NCI-H510A (cell line): ENCODE measurements at regions not wholly inside any gene's neighbourhood (a gene's known extent, or its start where the extent isn't known, plus 50 kb on each side); places are given as distances from the start of the nearest gene placed in this dataset.

Experiments used
- DNase-seq: peaks from one replicate; lab custom pipeline; 2025; lab: John Stamatoyannopoulos, UW

- no peak for DNase-seq
Observed at GRCh38 chr7:30212701-30213111, 71.7 kb upstream of the ZNRF2 start.

DNA sequence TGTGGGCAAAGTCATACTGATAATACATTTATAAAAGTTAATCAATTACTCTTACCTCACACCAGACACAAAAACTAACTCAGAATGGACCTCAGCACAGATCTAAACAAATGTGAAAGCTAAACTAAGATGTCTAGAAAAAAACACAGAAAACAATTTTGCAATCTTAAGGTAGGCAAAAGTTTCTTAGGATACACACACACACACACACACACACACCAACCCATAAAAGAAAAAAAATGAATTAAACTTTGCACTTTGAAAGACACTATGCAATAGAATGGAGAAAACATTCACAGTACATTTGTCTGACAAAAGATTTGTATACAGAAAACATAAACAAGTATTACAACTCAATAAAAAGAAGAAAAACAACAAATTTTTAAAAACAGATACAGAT is 70.8 kb upstream of the ZNRF2 start:
- no peak for DNase-seq

DNA sequence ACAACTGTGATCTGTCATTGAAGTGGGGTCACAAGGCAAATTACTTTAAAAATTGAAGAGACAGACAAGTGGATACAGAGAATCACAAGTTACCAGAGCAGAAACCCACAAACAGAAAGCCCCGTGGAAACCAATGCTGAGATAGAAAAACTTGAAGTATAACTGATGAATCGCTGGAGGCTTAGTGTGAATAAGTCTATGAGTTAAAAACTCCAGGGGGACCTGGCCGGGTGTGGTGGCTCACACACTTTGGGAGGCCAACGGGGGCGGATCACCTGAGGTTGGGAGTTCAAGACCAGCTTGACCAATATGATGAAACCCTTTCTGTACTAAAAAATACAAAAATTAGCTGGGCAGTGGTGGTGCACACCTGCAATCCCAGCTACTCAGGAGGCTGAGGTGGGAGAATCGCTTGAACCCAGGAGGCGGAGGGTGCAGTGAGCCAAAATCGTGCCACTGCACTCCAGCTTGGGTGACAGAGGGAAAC is 69.7 kb upstream of the ZNRF2 start:
- DNase-seq = no peak

- DNase-seq = no peak
Observed at GRCh38 chr7:30221764-30222163, 62.6 kb upstream of the ZNRF2 start.

GRCh38 chr7:30222515-30223215 is 61.7 kb upstream of the ZNRF2 start:
- no peak for DNase-seq

GRCh38 chr7:30223896-30224295 is 60.5 kb upstream of the ZNRF2 start:
- no peak for DNase-seq

- DNase-seq = no peak
Observed at GRCh38 chr7:30224511-30225062, 59.8 kb upstream of the ZNRF2 start.

- DNase-seq = peak; percentile 15
Observed at GRCh38 chr7:30225863-30226613, 58.4 kb upstream of the ZNRF2 start.

DNA sequence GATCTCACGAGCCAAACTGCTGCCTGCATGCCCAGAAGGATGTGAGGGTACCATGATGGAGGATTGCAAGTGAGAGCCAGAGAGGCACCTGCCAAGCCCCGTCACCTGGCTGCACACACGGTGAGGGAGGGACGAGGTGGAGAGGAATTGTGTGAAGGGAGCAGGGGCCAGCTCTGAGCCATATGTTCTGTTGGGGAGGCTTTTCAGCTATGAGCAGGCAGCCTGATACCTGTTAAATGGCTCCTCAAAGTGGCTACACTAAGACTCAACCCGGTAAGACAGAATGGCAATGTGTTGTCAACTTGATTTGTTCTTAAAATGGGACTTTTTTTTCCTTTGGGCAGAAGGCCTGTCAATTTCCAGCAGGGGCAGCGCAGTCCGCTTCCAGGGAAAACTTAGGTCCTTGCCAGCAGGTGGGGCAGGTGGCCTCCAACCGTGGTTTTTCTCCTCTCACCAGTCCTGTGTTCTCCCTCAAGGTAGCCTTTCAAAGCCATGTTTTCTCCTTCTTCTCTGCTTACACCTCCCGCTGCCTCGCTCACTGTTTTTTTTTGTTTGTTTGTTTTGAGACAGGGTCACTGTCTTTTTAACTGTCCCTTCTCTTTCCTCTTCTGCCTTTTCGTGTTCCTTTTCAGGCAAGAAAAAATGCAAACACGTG is 57.7 kb upstream of the ZNRF2 start:
- DNase-seq = peak; percentile 23

DNA sequence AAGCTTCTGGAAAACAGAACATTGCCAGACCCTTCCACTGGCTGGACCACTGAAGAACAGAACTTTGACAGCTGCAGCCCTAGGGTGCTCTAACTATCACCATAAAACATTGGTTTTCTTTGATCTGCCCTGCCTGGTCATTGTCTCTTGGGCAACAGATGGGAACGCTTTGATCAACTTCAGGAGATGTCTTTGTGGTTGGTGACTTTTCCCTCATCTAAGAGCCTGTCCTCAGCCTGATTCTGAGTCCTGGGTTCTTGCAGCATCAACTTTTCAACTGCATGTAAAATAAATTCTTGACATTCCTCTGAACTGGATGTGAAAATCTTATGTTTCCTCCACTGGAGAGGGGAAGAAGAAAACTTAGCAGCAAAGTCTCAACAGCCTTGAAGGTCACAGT is 53.1 kb upstream of the ZNRF2 start:
- DNase-seq = no peak

DNA sequence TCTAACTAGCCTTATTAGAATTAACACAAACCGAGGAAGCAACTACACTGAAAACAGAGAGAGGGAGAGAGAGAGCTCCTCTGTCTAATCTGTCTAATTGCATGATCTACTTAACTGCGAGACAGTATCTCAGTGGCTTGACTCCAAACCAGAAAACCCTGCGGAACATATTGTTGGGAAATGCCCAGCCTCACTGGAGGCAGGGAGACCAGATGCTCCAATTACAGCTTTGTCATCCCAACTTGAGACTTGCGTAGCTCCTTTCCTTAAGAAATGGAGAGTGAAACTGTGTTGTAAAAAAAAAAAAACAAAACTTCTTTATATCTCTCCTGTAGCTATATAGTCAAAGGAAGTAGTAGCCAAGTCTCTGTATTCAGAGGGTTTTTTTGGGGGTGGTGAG is 52.0 kb upstream of the ZNRF2 start:
- no peak for DNase-seq
